ENCODE measurements at regions not wholly inside any gene's neighbourhood (a gene's known extent, or its start where the extent isn't known, plus 50 kb on each side); places are given as distances from the start of the nearest gene placed in this dataset.

- no peak for DNase-seq
- no peak for ATAC-seq
These were observed 64.9 kb downstream of the CD2 start for GRCh38 chr1:116819081-116819480.

GRCh38 chr1:116820369-116820768 is 66.1 kb downstream of the CD2 start:
- ATAC-seq (no peak), DNase-seq (no peak)
- intact Hi-C loops (cut with DNase I, micrococcal nuclease): no loop called here

More at GRCh38 chr1:116819081-116819480, 64.9 kb downstream of the CD2 start:
- intact Hi-C loops (cut with DNase I, micrococcal nuclease): no loop called here

- DNase-seq (no peak), ATAC-seq (no peak)
- intact Hi-C loops (cut with DNase I, micrococcal nuclease): no loop called here
These were observed 67.5 kb downstream of the CD2 start for GRCh38 chr1:116821763-116822162.

- DNase-seq: no peak
- intact Hi-C loops (cut with DNase I, micrococcal nuclease): no loop called here
- ATAC-seq: peak; percentile 16
These were observed 70.5 kb downstream of the CD2 start for GRCh38 chr1:116824631-116825206.

- DNase-seq (peak; percentile 72 to 76), ATAC-seq (peak; percentile 65)
- intact Hi-C loops (cut with DNase I, micrococcal nuclease): no loop called here
These were observed 71.0 kb downstream of the CD2 start for GRCh38 chr1:116825207-116825719.

- peak; percentile 84 to 90 for DNase-seq
- peak; percentile 88 for ATAC-seq
- intact Hi-C loops (cut with DNase I, micrococcal nuclease): no loop called here
These were observed 71.6 kb downstream of the CD2 start for GRCh38 chr1:116825720-116826438.

- DNase-seq (peak in 1 of 2 donors; percentile 54), ATAC-seq (peak; percentile 44)
- intact Hi-C loops (cut with DNase I, micrococcal nuclease): no loop called here
These were observed 72.8 kb downstream of the CD2 start for GRCh38 chr1:116826818-116827606.

- DNase-seq (no peak), ATAC-seq (peak; percentile 25)
- intact Hi-C loops (cut with DNase I, micrococcal nuclease): no loop called here
These were observed 73.4 kb downstream of the CD2 start for GRCh38 chr1:116827607-116828105.

GRCh38 chr1:116832308-116832931 is 77.3 kb upstream of the PTGFRN start:
- peak; percentile 35 for ATAC-seq
- intact Hi-C loops (cut with DNase I, micrococcal nuclease): no loop called here
- DNase-seq: no peak

- no peak for DNase-seq
- peak; percentile 84 for ATAC-seq
- intact Hi-C loops (cut with DNase I, micrococcal nuclease): no loop called here
These were observed 76.7 kb upstream of the PTGFRN start for GRCh38 chr1:116832932-116833578.

GRCh38 chr1:116833718-116834117 is 76.0 kb upstream of the PTGFRN start:
- intact Hi-C loops (cut with DNase I, micrococcal nuclease): no loop called here
- ATAC-seq: no peak

GRCh38 chr1:116834595-116834994 is 75.1 kb upstream of the PTGFRN start:
- ATAC-seq (no peak), DNase-seq (no peak)
- intact Hi-C loops (cut with DNase I, micrococcal nuclease): no loop called here

More at GRCh38 chr1:116833718-116834117, 76.0 kb upstream of the PTGFRN start:
- DNase-seq: no peak

GRCh38 chr1:116835161-116835560 is 74.6 kb upstream of the PTGFRN start:
- DNase-seq (no peak), ATAC-seq (no peak)
- intact Hi-C loops (cut with DNase I, micrococcal nuclease): no loop called here

- ATAC-seq: no peak
- intact Hi-C loops (cut with DNase I, micrococcal nuclease): no loop called here
- DNase-seq: no peak
These were observed 73.6 kb upstream of the PTGFRN start for GRCh38 chr1:116836099-116836498.

GRCh38 chr1:116841569-116842344 is 68.0 kb upstream of the PTGFRN start:
- intact Hi-C loops (cut with DNase I, micrococcal nuclease): no loop called here
- ATAC-seq (peak; percentile 20), DNase-seq (no peak)

GRCh38 chr1:116842654-116843053 is 67.1 kb upstream of the PTGFRN start:
- ATAC-seq (peak; percentile 64), DNase-seq (no peak)
- intact Hi-C loops (cut with DNase I, micrococcal nuclease): no loop called here

- ATAC-seq (no peak), DNase-seq (no peak)
- intact Hi-C loops (cut with DNase I, micrococcal nuclease): no loop called here
These were observed 64.9 kb upstream of the PTGFRN start for GRCh38 chr1:116844775-116845174.

- ATAC-seq: no peak
These were observed 62.5 kb upstream of the PTGFRN start for GRCh38 chr1:116847190-116847589.

More at GRCh38 chr1:116847190-116847589, 62.5 kb upstream of the PTGFRN start:
- intact Hi-C loops (cut with DNase I, micrococcal nuclease): no loop called here
- DNase-seq: no peak

All from left colon (tissue), 2 donors.